Suprapubic skin (tissue), 4 donors: ENCODE measurements at regions not wholly inside any gene's neighbourhood (a gene's known extent, or its start where the extent isn't known, plus 50 kb on each side); places are given as distances from the start of the nearest gene placed in this dataset.
"Not testable (repeated sequence)": the region's sequence is repeated elsewhere in the genome, so short reads cannot be mapped to it uniquely, and the experiment has no call there.

ENCODE experiments used
- CTCF ChIP-seq, 2 donors: fragments of 200-600 bp in 1 of 2; fragments of 450-650 bp in 1 of 2; sonication (generic) in 1 of 2; IDR thresholded peaks; one replicate each; pipeline ENCODE4 v1.5.1; 2016 to 2019; ENCODE audit warnings: antibody characterized with exemption in 2 of 2, mild to moderate bottlenecking in 1 of 2, moderate library complexity in 1 of 2
- EP300 ChIP-seq: sonication (generic); formaldehyde crosslinking; IDR thresholded peaks from one replicate; pipeline ENCODE4 v1.6.1; 2017; ENCODE audit warnings: antibody characterized with exemption
- POLR2A ChIP-seq, 2 donors: fragments of 450-650 bp; IDR thresholded peaks; one replicate each; pipeline ENCODE4 v1.6.1; 2017; ENCODE audit warnings: antibody characterized with exemption in 2 of 2, mild to moderate bottlenecking in 2 of 2, moderate library complexity in 2 of 2
- POLR2AphosphoS5 ChIP-seq, 3 donors: sonication (generic); formaldehyde crosslinking; IDR thresholded peaks; one replicate each; pipeline ENCODE4 v1.6.1; 2017; ENCODE audit warnings: antibody characterized with exemption in 3 of 3

GRCh38 chr5:159595561-159595960 is 265.3 kb upstream of the IL12B start:
- TF ChIP-seq POLR2A (IDR thresholded peaks at IDR 0.05); CTCF (IDR thresholded peaks at IDR 0.05); POLR2AphosphoS5 (IDR thresholded peaks at IDR 0.05); EP300: not testable (repeated sequence)
